Uterus (tissue), 3 donors: ENCODE measurements at regions not wholly inside any gene's neighbourhood (a gene's known extent, or its start where the extent isn't known, plus 50 kb on each side); places are given as distances from the start of the nearest gene placed in this dataset.

Source experiments
- DNase-seq, 2 donors: peaks; one replicate each; pipeline ENCODE4 v3.0.0-alpha.2; 2019 to 2020
- H3K27ac ChIP-seq, 2 donors: fragments of 200-600 bp; sonication (generic); 1 replicate in 1 of 2; 2 replicates in 1 of 2; pipeline ENCODE4 v1.5.1; 2016 to 2018
- H3K27me3 ChIP-seq, 2 donors: fragments of 200-600 bp; sonication (generic); one replicate each; pipeline ENCODE4 v1.5.1; 2018 to 2019; ENCODE audit warnings: control low read depth in 1 of 2
- H3K36me3 ChIP-seq, 2 donors: fragments of 200-600 bp; sonication (generic); one replicate each; pipeline ENCODE4 v1.5.1; 2019; ENCODE audit warnings: control low read depth in 1 of 2
- H3K4me1 ChIP-seq, 2 donors: fragments of 200-600 bp; sonication (generic); one replicate each; pipeline ENCODE4 v1.5.1; 2018 to 2019; ENCODE audit warnings: control low read depth in 1 of 2
- H3K4me3 ChIP-seq, 2 donors: fragments of 200-600 bp; sonication (generic); 1 replicate in 1 of 2; 2 replicates in 1 of 2; pipeline ENCODE4 v1.5.1; 2018 to 2019; ENCODE audit warnings: mild to moderate bottlenecking in 1 of 2
- H3K9me3 ChIP-seq, 2 donors: fragments of 200-600 bp; sonication (generic); one replicate each; pipeline ENCODE4 v1.5.1; 2019; ENCODE audit warnings: control low read depth in 1 of 2
- POLR2A ChIP-seq, 2 donors: fragments of 450-650 bp; IDR thresholded peaks; one replicate each; pipeline ENCODE4 v1.6.1; 2016; ENCODE audit warnings: antibody characterized with exemption in 2 of 2, mild to moderate bottlenecking in 1 of 2, moderate library complexity in 1 of 2
- intact Hi-C: fragments of 100-400 bp; cut with DNase I; formaldehyde crosslinking; loops from one replicate; pipeline ENCODE4 v1.15.1; 2023; ENCODE audit warnings: low total_unique reads
- TF ChIP-seq, protein P1 (sequence below), 4 experiments: fragments of 200-600 bp in 2 of 4; fragments of 450-650 bp in 2 of 4; sonication (generic) in 2 of 4; IDR thresholded peaks; one replicate each; pipeline ENCODE4 v1.5.1; 2016 to 2019; ENCODE audit warnings: antibody characterized with exemption in 4 of 4, mild to moderate bottlenecking in 2 of 4, moderate library complexity in 1 of 4
- donor health status: DM: yes; HTN: yes; CAD: no.

DNA sequence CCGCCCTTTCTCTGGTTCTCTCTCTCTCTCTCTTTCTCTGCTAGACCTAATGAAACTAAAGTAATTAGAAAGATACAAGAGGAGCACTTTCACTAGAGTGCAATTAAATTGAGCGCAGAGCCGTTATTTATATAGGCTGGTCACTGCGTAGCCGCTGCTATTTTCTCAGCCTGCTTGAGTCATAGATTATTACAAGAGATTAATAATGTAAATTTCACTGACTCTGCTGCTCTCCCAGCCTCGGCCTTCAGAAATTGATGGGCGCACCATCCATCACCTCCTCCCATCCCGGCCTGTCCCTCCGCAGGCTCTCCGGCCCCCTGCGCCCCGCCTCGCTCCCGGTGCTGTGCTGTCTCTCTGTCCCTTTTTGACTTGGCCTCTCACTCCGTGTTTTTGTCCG lies 268.0 kb upstream of the MVB12B start:
- Histone ChIP-seq H3K27me3 (no peaks in the 10 kb centered on the region), H3K4me3 (no peak overlapping the region), H3K27ac (no peak overlapping the region), H3K4me1 (no peaks in the 10 kb centered on the region), H3K9me3 (no peaks in the 10 kb centered on the region), H3K36me3 (no peaks in the 10 kb centered on the region)
- TF ChIP-seq POLR2A (IDR thresholded peaks at IDR 0.05), result no peak
- TF ChIP-seq, protein P1, sequence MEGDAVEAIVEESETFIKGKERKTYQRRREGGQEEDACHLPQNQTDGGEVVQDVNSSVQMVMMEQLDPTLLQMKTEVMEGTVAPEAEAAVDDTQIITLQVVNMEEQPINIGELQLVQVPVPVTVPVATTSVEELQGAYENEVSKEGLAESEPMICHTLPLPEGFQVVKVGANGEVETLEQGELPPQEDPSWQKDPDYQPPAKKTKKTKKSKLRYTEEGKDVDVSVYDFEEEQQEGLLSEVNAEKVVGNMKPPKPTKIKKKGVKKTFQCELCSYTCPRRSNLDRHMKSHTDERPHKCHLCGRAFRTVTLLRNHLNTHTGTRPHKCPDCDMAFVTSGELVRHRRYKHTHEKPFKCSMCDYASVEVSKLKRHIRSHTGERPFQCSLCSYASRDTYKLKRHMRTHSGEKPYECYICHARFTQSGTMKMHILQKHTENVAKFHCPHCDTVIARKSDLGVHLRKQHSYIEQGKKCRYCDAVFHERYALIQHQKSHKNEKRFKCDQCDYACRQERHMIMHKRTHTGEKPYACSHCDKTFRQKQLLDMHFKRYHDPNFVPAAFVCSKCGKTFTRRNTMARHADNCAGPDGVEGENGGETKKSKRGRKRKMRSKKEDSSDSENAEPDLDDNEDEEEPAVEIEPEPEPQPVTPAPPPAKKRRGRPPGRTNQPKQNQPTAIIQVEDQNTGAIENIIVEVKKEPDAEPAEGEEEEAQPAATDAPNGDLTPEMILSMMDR (IDR thresholded peaks at IDR 0.05), result no peak
- DNase-seq, result no peak
- intact Hi-C loops, result no loop called here

DNA sequence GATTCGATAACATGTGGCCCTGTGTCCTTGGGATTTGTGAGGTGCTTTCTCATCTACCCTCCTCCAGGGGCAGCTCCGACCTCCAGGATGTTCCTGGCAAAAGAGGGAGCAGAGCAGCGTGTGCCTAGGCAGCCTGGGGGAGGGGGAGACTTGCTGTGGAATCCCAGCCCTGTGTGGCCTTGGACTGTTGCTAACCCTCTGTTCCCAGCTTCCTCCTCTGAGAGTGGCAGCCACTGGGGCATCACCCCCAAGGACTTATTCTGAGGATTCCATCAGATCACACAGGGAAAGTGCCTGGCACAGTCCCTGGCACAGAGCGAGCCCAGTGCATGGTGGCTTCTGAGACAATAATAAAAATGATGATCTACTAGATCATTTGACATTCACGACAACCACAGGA lies 265.1 kb upstream of the MVB12B start:
- Histone ChIP-seq H3K9me3 (no peaks in the 10 kb centered on the region), H3K4me3 (no peak overlapping the region), H3K4me1 (no peaks in the 10 kb centered on the region), H3K27ac (no peak overlapping the region), H3K27me3 (no peaks in the 10 kb centered on the region), H3K36me3 (no peaks in the 10 kb centered on the region)
- intact Hi-C loops, result no loop called here
- no peak for DNase-seq
- TF ChIP-seq, protein P1 (IDR thresholded peaks at IDR 0.05), result no peak
- no peak for TF ChIP-seq POLR2A (IDR thresholded peaks at IDR 0.05)

DNA sequence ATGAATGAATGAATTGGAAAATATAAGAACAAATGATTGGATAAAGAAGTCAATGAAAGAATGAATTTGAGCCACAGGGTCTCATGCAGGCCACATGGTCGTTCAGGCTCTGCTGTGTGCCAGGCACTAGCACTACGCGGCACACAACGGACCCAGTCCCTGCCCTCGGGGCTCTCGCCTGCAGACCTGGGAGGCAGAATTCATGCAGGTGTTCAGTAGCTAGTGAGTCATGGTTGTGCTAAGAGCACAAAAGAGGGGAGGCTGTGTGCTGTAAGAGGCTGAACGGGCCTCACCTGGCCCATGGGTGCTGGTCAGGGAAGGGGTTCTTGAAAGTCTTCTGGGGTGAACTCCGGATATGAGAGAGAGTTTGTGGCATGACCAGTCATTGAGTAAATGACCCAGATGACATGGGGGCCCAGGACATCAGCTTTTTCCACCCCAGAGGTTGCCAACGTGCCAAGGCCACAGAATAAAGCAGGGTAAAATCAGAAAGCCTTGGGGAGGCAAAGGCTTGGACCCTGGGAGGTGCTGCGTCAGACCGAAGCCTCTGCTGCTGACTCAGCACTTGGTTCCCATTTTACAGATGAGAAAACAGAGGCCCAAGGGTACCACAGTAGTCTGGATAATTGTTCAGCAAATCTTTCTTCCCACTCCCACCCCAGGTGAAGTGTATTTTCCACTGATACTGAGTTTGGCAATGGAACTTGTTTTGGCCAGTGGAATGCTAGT lies 264.3 kb upstream of the MVB12B start:
- H3K36me3 ChIP-seq, result no peaks in the 10 kb centered on the region
- no peak overlapping the region for H3K27ac ChIP-seq
- H3K4me1 ChIP-seq, result no peaks in the 10 kb centered on the region
- TF ChIP-seq POLR2A (IDR thresholded peaks at IDR 0.05), result no peak
- TF ChIP-seq, protein P1 (IDR thresholded peaks at IDR 0.05), result no peak
- H3K4me3 ChIP-seq, result no peak overlapping the region
- intact Hi-C loops, result no loop called here
- DNase-seq, result no peak
- H3K27me3 ChIP-seq, result no peaks in the 10 kb centered on the region
- H3K9me3 ChIP-seq, result no peaks in the 10 kb centered on the region

DNA sequence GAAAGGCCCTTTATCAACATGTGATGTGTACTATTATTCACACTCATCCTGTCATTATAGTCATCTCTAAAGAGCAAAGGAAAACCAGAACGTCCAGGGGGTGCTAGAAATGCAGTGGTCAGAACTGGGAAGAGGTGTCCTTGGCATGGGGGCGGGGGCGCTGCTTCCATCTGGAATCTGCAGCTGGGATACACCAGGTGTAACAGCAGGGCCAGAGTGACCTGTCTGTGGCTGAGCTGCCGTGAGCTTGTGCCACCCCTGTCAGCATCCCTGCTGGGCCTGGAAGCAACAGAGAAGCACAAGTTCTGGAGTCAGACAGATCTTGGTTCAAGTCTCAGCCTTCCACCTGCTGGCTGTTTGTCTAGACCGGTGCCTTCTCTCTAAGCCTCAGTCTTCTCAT lies 263.3 kb upstream of the MVB12B start:
- Histone ChIP-seq H3K27me3 (no peaks in the 10 kb centered on the region), H3K4me3 (no peak overlapping the region), H3K4me1 (no peaks in the 10 kb centered on the region), H3K36me3 (no peaks in the 10 kb centered on the region), H3K9me3 (no peaks in the 10 kb centered on the region), H3K27ac (no peak overlapping the region)
- no peak for DNase-seq
- intact Hi-C loops, result no loop called here
- TF ChIP-seq, protein P1 (IDR thresholded peaks at IDR 0.05), result no peak
- no peak for TF ChIP-seq POLR2A (IDR thresholded peaks at IDR 0.05)

DNA sequence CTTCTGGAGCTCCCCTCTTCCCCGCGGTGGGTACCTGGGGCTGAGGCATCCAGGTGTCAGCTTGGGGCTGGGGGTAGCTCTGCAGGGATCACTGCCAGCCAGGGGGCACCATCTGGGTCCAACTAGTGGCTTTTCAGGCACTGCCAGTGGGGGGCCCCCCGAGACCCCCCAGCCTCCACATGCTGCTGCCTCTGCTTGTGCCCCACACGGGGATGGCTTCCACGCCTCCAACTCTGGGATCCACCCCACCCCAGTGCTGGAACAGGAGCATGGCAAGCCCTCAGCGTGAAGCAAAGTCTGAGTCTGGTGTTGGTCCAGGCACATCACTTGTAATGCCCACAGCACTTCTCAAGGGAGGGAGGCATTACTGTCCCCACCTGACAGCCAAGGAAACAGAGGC lies 260.5 kb upstream of the MVB12B start:
- no peaks in the 10 kb centered on the region for H3K4me1 ChIP-seq
- H3K27ac ChIP-seq, result no peak overlapping the region
- no peaks in the 10 kb centered on the region for H3K9me3 ChIP-seq
- H3K4me3 ChIP-seq, result no peak overlapping the region
- H3K27me3 ChIP-seq, result no peaks in the 10 kb centered on the region
- intact Hi-C loops, result no loop called here
- TF ChIP-seq POLR2A (IDR thresholded peaks at IDR 0.05), result no peak
- TF ChIP-seq, protein P1 (IDR thresholded peaks at IDR 0.05), result no peak
- DNase-seq, result no peak
- no peaks in the 10 kb centered on the region for H3K36me3 ChIP-seq
